GM18868 (cell line): ENCODE measurements at regions not wholly inside any gene's neighbourhood (a gene's known extent, or its start where the extent isn't known, plus 50 kb on each side); places are given as distances from the start of the nearest gene placed in this dataset.

Experiments
- ATAC-seq: cut with Tn5 transposase; IDR thresholded peaks from one replicate; pipeline ENCODE4 v1.9.1; 2021; ENCODE audit warnings: mild to moderate bottlenecking, moderate library complexity; ENCODE audit not compliant: unreplicated experiment

DNA sequence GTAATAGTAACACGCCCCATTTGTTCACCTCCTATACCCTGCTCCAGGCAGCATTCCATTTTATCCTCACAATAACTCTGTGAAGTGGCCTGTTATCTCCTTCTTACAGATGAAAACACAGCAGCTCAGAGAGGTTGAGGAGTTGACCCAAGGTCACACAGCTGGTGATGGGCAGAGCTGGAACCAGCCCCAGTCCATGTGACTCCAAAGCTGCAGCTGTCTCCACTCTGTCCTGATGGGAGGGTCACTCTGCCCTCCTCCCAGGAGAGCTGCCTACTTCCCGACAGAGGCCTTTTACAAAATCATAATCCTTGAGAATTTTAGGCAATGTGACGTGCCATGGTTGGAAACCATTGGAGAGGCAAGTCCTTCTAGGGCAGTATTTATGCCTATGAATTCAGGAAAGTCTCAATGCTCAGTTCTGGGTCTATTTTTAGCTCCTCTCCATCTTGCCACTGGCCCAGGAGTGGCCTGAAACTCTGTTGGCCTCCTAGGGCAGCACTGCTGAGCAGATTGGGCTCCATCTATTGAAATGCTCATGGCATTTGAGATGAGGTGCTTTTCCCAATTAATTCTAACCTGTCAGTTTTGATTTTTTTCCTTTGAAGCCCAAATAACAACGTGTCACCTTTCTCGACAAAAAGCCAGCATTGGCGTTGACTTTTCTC, 50.1 kb upstream of the KCNK12 start:
- no peak for ATAC-seq
